ENCODE measurements at regions not wholly inside any gene's neighbourhood (a gene's known extent, or its start where the extent isn't known, plus 50 kb on each side); places are given as distances from the start of the nearest gene placed in this dataset.

- TF ChIP-seq, protein P1, sequence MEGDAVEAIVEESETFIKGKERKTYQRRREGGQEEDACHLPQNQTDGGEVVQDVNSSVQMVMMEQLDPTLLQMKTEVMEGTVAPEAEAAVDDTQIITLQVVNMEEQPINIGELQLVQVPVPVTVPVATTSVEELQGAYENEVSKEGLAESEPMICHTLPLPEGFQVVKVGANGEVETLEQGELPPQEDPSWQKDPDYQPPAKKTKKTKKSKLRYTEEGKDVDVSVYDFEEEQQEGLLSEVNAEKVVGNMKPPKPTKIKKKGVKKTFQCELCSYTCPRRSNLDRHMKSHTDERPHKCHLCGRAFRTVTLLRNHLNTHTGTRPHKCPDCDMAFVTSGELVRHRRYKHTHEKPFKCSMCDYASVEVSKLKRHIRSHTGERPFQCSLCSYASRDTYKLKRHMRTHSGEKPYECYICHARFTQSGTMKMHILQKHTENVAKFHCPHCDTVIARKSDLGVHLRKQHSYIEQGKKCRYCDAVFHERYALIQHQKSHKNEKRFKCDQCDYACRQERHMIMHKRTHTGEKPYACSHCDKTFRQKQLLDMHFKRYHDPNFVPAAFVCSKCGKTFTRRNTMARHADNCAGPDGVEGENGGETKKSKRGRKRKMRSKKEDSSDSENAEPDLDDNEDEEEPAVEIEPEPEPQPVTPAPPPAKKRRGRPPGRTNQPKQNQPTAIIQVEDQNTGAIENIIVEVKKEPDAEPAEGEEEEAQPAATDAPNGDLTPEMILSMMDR (IDR thresholded peaks at IDR 0.05) = no peak
- TF ChIP-seq POLR2A (IDR thresholded peaks at IDR 0.05) = no peak
Measured at GRCh38 chr14:83019744-83020414, 1486.2 kb upstream of the SEL1L start.
